DMS153 treated with DMSO at 0.1 percent for 48 hours (cell line): ENCODE measurements at regions not wholly inside any gene's neighbourhood (a gene's known extent, or its start where the extent isn't known, plus 50 kb on each side); places are given as distances from the start of the nearest gene placed in this dataset.
"Not testable (repeated sequence)": the region's sequence is repeated elsewhere in the genome, so short reads cannot be mapped to it uniquely, and the experiment has no call there.

ENCODE experiments used
- DNase-seq: peaks from one replicate; lab custom pipeline; 2025; ENCODE audit not compliant: unreplicated experiment; lab: John Stamatoyannopoulos, UW

- no peak for DNase-seq
These were observed 293.1 kb downstream of the RPAP3 start for GRCh38 chr12:47412601-47413236.

GRCh38 chr12:47411966-47412365 lies 293.9 kb downstream of the RPAP3 start:
- DNase-seq = no peak

- DNase-seq = no peak
These were observed 295.0 kb downstream of the RPAP3 start for GRCh38 chr12:47410862-47411261.

- DNase-seq = no peak
These were observed 295.4 kb downstream of the RPAP3 start for GRCh38 chr12:47410383-47410782.

- DNase-seq = no peak
These were observed 296.4 kb downstream of the RPAP3 start for GRCh38 chr12:47409310-47409987.

- DNase-seq = peak; percentile 16
These were observed 297.5 kb downstream of the RPAP3 start for GRCh38 chr12:47408171-47408871.

- DNase-seq = no peak
These were observed 298.2 kb downstream of the RPAP3 start for GRCh38 chr12:47407463-47408129.

GRCh38 chr12:47403681-47404080 lies 302.1 kb downstream of the RPAP3 start:
- no peak for DNase-seq

- DNase-seq = not testable (repeated sequence)
These were observed 304.6 kb downstream of the RPAP3 start for GRCh38 chr12:47401196-47401595.

GRCh38 chr12:47400266-47400665 lies 305.6 kb downstream of the RPAP3 start:
- no peak for DNase-seq

GRCh38 chr12:47397664-47398281 lies 308.1 kb downstream of the RPAP3 start:
- no peak for DNase-seq

GRCh38 chr12:47396902-47397663 lies 308.7 kb downstream of the RPAP3 start:
- no peak for DNase-seq

GRCh38 chr12:47394070-47394469 lies 311.8 kb downstream of the RPAP3 start:
- no peak for DNase-seq

- no peak for DNase-seq
These were observed 312.4 kb downstream of the RPAP3 start for GRCh38 chr12:47393403-47393790.

- DNase-seq = no peak
These were observed 311.8 kb upstream of the AMIGO2 start for GRCh38 chr12:47391566-47391965.

GRCh38 chr12:47388712-47389111 lies 309.0 kb upstream of the AMIGO2 start:
- no peak for DNase-seq

- no peak for DNase-seq
These were observed 308.2 kb upstream of the AMIGO2 start for GRCh38 chr12:47387994-47388393.

- no peak for DNase-seq
These were observed 305.9 kb upstream of the AMIGO2 start for GRCh38 chr12:47385653-47386052.

GRCh38 chr12:47383942-47384341 lies 304.2 kb upstream of the AMIGO2 start:
- no peak for DNase-seq

- DNase-seq = no peak
These were observed 302.5 kb upstream of the AMIGO2 start for GRCh38 chr12:47382305-47382704.

- DNase-seq = peak; percentile 7
These were observed 299.1 kb upstream of the AMIGO2 start for GRCh38 chr12:47378907-47379306.
